Activated T-cell treated with anti-CD3 and anti-CD28 coated beads, Interleukin-2, amount 50 U/mL, for 48 hours (primary cell): ENCODE measurements at regions not wholly inside any gene's neighbourhood (a gene's known extent, or its start where the extent isn't known, plus 50 kb on each side); places are given as distances from the start of the nearest gene placed in this dataset.
A peak's percentile ranks its signal among the peaks of the same experiment; 100 is the strongest.

Experiments
- DNase-seq, 2 experiments: peaks; one replicate each; pipeline ENCODE4 v3.0.0-alpha.2; 2020

- DNase-seq: no peak
These were observed 55.6 kb downstream of the PBDC1 start for GRCh38 chrX:76228499-76228898.

GRCh38 chrX:76248901-76249300 is 76.0 kb downstream of the PBDC1 start:
- no peak for DNase-seq

GRCh38 chrX:76253432-76253831 is 80.6 kb downstream of the PBDC1 start:
- peak; percentile 39 to 48 for DNase-seq

- DNase-seq: peak; percentile 49 to 52
These were observed 106.1 kb downstream of the PBDC1 start for GRCh38 chrX:76279007-76279406.
